ENCODE measurements at regions not wholly inside any gene's neighbourhood (a gene's known extent, or its start where the extent isn't known, plus 50 kb on each side); places are given as distances from the start of the nearest gene placed in this dataset.
A peak's percentile ranks its signal among the peaks of the same experiment; 100 is the strongest.
"Not testable (repeated sequence)": the region's sequence is repeated elsewhere in the genome, so short reads cannot be mapped to it uniquely, and the experiment has no call there.

GRCh38 chr1:232579958-232580941, 49.7 kb downstream of the SIPA1L2 start:
- no peak for DNase-seq (ENCODE audit: low spot score)

- DNase-seq (ENCODE audit: low spot score) = no peak
Observed at GRCh38 chr1:232579466-232579865, 50.5 kb downstream of the SIPA1L2 start.

DNA sequence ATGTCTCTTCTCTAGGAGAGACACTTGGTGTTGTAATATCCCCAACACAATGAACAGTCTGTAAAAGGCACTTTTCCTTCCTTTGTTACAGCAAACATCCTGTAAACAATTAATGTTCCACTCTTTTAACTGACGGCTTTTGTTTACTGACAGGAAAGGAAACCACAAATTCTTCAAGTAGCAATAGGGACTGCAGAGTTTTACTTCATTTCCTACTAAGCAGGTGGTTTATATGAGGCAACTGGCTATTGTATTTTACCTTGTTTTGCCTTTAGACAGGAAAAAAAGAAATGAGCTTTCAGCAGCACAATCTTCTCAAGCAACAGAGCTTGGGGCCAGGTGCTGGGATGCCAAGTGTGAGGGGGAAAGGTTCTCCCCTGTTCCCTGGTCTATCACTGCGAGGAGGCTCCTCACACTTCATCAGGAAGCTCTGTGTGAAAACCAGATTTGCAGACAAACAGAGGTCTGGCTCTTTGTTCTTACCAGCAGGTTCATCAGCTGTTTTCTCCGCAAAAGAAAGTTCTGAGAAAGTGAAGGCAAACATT, 51.2 kb downstream of the SIPA1L2 start:
- DNase-seq (ENCODE audit: low spot score) = no peak

DNA sequence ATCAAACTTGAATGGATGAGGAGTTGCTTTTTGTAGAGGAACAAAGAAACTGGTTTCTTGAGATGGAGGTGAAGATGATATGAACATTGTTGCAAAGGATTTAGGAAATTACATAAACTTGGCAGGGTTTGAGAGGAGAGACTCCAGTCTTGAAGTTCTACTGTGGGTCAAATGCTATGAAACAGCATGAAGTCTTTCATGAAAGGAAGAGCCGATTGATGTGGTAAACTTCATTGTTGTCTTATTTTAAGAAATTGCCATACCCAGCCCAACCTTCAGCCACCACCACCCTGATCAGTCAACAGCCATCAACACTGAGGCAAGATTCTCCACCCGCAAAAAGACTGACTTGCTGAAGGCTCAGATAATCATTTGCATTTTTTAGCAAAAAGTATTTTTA, 52.2 kb downstream of the SIPA1L2 start:
- no peak for DNase-seq (ENCODE audit: low spot score)

- DNase-seq (ENCODE audit: low spot score) = no peak
Observed at GRCh38 chr1:232576537-232576936, 53.4 kb downstream of the SIPA1L2 start.

GRCh38 chr1:232575763-232576040, 54.2 kb downstream of the SIPA1L2 start:
- DNase-seq (ENCODE audit: low spot score) = no peak

- no peak for DNase-seq (ENCODE audit: low spot score)
Observed at GRCh38 chr1:232574889-232575762, 54.8 kb downstream of the SIPA1L2 start.

- DNase-seq (ENCODE audit: low spot score) = no peak
Observed at GRCh38 chr1:232574077-232574476, 55.9 kb downstream of the SIPA1L2 start.

GRCh38 chr1:232571523-232571922, 58.4 kb downstream of the SIPA1L2 start:
- DNase-seq (ENCODE audit: low spot score) = no peak

DNA sequence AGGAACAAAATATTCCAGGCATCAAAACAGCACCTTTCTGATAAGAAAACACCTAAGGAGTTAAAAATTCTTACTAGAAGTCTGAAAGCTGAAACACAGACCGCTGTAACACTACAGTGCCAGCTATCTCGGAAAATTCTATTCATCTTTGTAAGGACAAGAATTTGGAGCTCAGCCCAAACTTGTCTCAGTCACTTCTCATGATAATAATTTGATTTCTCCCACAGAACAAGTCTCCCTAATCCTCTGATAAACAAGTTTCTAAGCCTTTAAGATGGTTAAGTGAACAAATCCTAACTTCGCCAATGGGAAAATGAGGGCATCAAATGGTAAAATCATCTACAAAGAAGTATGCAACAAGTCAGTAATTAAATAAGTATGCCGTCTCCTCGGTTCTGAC, 59.9 kb downstream of the SIPA1L2 start:
- DNase-seq (ENCODE audit: low spot score) = no peak

GRCh38 chr1:232569554-232569921, 60.4 kb downstream of the SIPA1L2 start:
- not testable (repeated sequence) for DNase-seq (ENCODE audit: low spot score)

DNA sequence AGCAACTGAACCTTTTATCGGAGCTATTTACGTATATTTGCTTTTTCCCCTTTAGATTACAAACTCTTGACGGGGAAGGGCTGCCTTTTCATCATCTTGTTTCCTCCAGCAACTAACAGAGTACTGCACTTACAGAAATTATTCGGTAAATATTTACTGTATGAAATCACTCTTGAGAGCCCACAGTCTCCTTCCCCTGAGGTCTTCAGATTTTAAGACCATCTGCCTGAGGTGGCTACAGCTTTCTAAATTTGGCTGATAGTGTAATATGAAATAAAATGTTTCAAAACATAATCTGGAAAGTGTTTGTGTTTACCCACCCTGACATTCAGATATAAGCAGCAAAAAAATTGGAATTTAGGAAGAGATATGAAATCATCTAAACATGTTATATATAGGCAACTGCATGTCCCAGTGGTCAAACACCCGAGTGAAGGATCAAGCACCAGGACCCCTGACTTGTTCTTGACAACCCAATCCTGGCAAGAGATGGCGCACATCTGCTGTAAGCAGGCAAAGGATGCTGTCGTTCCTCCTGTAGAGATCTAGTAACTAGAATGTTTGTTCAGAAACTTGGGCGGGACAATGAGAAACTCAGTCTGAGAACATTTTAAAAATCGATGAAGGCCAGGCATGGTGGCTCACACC, 60.9 kb downstream of the SIPA1L2 start:
- no peak for DNase-seq (ENCODE audit: low spot score)

DNA sequence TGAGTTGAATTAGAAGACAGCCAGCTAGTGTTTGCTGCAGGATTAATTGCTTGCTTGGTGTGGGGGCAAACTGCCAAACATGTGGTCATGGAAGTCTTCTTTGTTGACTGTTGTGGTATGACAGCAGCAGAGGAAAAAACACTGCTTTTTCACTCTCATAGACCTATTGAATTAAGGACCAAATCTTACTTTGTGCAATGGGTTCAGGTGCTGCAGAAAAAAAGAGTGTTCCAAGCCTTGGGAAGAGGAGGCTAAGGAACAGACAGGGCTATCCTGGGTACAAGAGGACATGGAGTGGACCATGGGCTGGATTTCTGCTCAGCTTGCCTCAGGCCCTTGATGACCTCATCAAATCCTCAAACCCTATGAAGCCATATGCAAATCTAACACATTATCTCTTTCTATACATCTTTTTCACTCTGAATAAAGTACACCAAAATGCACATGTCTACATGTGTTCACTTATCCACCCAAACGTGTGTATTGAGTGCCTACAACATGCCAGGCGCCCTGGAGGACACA, 61.5 kb downstream of the SIPA1L2 start:
- DNase-seq (ENCODE audit: low spot score) = peak; percentile 51

GRCh38 chr1:232566093-232566492, 63.8 kb downstream of the SIPA1L2 start:
- DNase-seq (ENCODE audit: low spot score) = no peak

GRCh38 chr1:232562855-232563510, 67.0 kb downstream of the SIPA1L2 start:
- no peak for DNase-seq (ENCODE audit: low spot score)

DNA sequence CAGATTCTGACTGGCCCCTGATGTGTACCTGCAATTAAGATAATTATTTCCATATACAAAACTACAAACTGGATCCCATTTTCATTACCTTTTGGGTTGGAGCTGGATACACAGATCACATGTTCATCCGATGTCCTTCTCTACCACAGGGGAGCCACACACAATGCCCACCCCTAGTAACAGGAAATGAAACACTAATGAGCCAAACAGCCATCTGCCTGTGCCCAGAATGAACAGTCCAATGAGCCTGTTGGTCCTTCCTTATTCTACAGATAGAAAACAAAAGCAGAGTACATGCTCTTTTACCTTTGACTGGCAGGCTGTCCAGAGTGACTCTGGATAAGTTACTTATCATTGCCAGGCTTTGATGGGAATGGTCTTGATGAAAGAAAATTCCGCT, 68.6 kb downstream of the SIPA1L2 start:
- DNase-seq (ENCODE audit: low spot score) = no peak

DNA sequence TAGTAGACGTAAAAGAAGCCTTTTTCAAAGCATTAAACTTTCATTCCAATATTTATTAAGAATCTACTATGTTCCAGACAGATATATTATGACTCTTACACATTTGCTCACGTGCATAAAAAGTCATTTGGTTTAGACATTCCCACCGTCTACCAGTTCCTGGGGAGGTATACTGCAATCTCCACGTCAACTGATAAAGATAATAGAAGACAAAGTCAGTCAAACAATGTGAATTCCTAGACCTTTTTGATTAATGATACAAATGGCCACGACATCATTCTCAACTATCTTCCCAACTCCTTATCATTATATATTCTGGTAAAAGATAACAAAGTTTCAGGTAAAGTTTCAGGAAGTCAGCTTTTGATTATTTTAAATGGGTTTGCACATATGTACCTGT, 69.0 kb downstream of the SIPA1L2 start:
- DNase-seq (ENCODE audit: low spot score) = no peak

GRCh38 chr1:232558954-232559353, 71.0 kb downstream of the SIPA1L2 start:
- DNase-seq (ENCODE audit: low spot score) = no peak

- no peak for DNase-seq (ENCODE audit: low spot score)
Observed at GRCh38 chr1:232557502-232558191, 72.3 kb downstream of the SIPA1L2 start.

DNA sequence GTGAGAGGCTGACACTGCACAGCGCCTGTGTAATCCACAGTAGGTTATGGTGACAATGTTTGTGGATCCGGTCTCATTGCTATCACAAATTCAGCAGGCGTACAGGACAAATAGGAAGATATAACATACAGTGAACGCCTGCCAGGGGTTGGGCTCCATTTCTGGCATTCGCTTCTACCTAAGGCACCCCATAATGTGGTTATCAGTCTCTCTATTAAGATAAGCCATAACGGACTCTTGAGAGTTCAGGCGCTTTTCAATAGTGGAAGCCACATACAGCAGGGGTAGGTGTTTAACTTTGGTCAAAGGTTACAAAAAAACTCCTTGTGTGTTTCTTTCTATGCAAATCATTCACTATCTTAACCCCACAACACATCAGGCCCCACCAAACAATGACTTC, 72.8 kb downstream of the SIPA1L2 start:
- no peak for DNase-seq (ENCODE audit: low spot score)

DNA sequence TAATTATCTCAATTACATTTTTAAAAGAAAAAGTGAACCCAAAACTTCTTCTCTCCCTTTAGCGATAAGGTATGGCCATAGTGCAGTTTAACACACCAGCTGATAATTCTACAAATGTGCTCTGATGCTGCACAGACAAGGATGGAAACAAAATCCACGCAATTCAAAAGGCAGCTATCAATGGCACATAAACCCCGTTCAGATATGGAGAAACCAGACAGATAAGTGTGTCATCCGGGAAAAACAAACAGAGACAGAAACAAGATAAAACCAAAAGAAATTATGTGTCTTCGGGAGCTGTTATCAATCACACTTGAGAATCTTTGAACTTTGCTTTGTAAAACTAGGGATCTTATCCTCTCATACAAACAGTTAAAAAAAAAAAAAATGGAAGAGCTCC, 73.6 kb downstream of the SIPA1L2 start:
- no peak for DNase-seq (ENCODE audit: low spot score)

Measured in globus pallidus (tissue), 1 donor.